IMR-90 (cell line): ENCODE measurements at regions not wholly inside any gene's neighbourhood (a gene's known extent, or its start where the extent isn't known, plus 50 kb on each side); places are given as distances from the start of the nearest gene placed in this dataset.
A peak's percentile ranks its signal among the peaks of the same experiment; 100 is the strongest.

Experiments used
- ATAC-seq: fragments of 200-7000 bp; cut with Tn5 transposase; 2 replicates; pipeline ENCODE4 v1.9.1; 2020; ENCODE audit warnings: low read depth, mild to moderate bottlenecking, moderate library complexity
- BruUV-seq: library from RNA; stranded (reverse); fragments of 400-500 nt; replicated peaks from 2 replicates; lab custom pipeline; 2021; lab: Mats Ljungman, UMichigan
- CTCF ChIA-PET: fragments of 300-600 bp; formaldehyde crosslinking; extraction: SDS; loops from one replicate; lab custom pipeline; 2021; ENCODE audit warnings: antibody characterized with exemption; lab: Yijun Ruan, JAX
- POLR2A ChIA-PET: fragments of 300-600 bp; sonication (Branson Sonifier 250); formaldehyde crosslinking; loops from one replicate; lab custom pipeline; 2022; ENCODE audit warnings: antibody characterized with exemption; ENCODE audit not compliant: unreplicated experiment; lab: Charles Lee
- DNase-seq: peaks from one replicate; pipeline ENCODE4 v3.0.0; 2013
- H2AFZ ChIP-seq: replicated peaks from 2 replicates; pipeline ENCODE3; 2013; ENCODE audit warnings: low read length, mild to moderate bottlenecking; ENCODE audit not compliant: poor library complexity
- H2AK5ac ChIP-seq: 2 replicates; pipeline ENCODE4 v1.6.1; 2013; ENCODE audit warnings: low read depth, low read length, inconsistent platforms
- H2AK9ac ChIP-seq: replicated peaks from 2 replicates; pipeline ENCODE3; 2013; ENCODE audit warnings: mild to moderate bottlenecking, low read depth, low read length, moderate library complexity; ENCODE audit not compliant: poor library complexity
- H2BK120ac ChIP-seq: 2 replicates; pipeline ENCODE4 v1.6.1; 2013; ENCODE audit warnings: low read depth, low read length, inconsistent platforms
- H2BK15ac ChIP-seq: 3 replicates; pipeline ENCODE4 v1.6.1; 2013; ENCODE audit warnings: low read depth, low read length, inconsistent platforms
- H2BK20ac ChIP-seq: 2 replicates; pipeline ENCODE4 v1.6.1; 2013; ENCODE audit warnings: low read depth, mild to moderate bottlenecking, inconsistent platforms, low read length, moderate library complexity
- H2BK5ac ChIP-seq: 2 replicates; pipeline ENCODE4 v1.6.1; 2013; ENCODE audit warnings: mild to moderate bottlenecking, low read depth, low read length, inconsistent platforms; ENCODE audit not compliant: poor library complexity, severe bottlenecking
- H3K14ac ChIP-seq: replicated peaks from 2 replicates; pipeline ENCODE4 v1.6.1; 2013; ENCODE audit warnings: low read depth, low read length, inconsistent platforms
- H3K18ac ChIP-seq: 2 replicates; pipeline ENCODE4 v1.6.1; 2013; ENCODE audit warnings: low read depth, low read length, control low read depth
- H3K23ac ChIP-seq: 2 replicates; pipeline ENCODE4 v1.6.1; 2013; ENCODE audit warnings: low read depth, low read length, inconsistent platforms
- H3K27ac ChIP-seq: 2 replicates; pipeline ENCODE4 v1.5.1; 2013; ENCODE audit warnings: mild to moderate bottlenecking, control low read depth, low read length; ENCODE audit not compliant: insufficient read depth
- H3K27me3 ChIP-seq: 2 replicates; pipeline ENCODE4 v1.6.1; 2013; ENCODE audit warnings: low read length; ENCODE audit not compliant: control insufficient read depth, insufficient read depth
- H3K36me3 ChIP-seq: 2 replicates; pipeline ENCODE4 v1.6.1; 2013; ENCODE audit warnings: low read length, mixed read lengths; ENCODE audit not compliant: control insufficient read depth, insufficient read depth
- H3K4ac ChIP-seq: 2 replicates; pipeline ENCODE4 v1.6.1; 2013; ENCODE audit warnings: low read depth, low read length, inconsistent platforms
- H3K4me1 ChIP-seq: 2 replicates; pipeline ENCODE4 v1.6.1; 2013; ENCODE audit warnings: low read length, mixed read lengths; ENCODE audit not compliant: control insufficient read depth, insufficient read depth
- H3K4me2 ChIP-seq: 2 replicates; pipeline ENCODE4 v1.6.1; 2013; ENCODE audit warnings: low read depth, mild to moderate bottlenecking, control low read depth, low read length, moderate library complexity
- H3K4me3 ChIP-seq: 2 replicates; pipeline ENCODE4 v1.5.1; 2013; ENCODE audit warnings: low read depth, mild to moderate bottlenecking, control low read depth, low read length, moderate library complexity; ENCODE audit not compliant: insufficient read depth
- H3K56ac ChIP-seq: 2 replicates; pipeline ENCODE4 v1.6.1; 2013; ENCODE audit warnings: low read length, inconsistent platforms; ENCODE audit not compliant: insufficient read depth; ENCODE audit errors: extremely low read depth
- H3K79me1 ChIP-seq, 2 experiments: 2 replicates each; pipeline ENCODE4 v1.6.1; 2013; ENCODE audit warnings: low read length in 2 of 2, inconsistent platforms in 1 of 2, low read depth in 1 of 2
- H3K9ac ChIP-seq: 2 replicates; pipeline ENCODE4 v1.6.1; 2013; ENCODE audit warnings: low read depth, low read length, control low read depth
- H3K9me1 ChIP-seq: 2 replicates; pipeline ENCODE4 v1.6.1; 2013; ENCODE audit warnings: low read length, inconsistent platforms; ENCODE audit not compliant: insufficient read depth
- H3K9me3 ChIP-seq: 2 replicates; pipeline ENCODE4 v1.6.1; 2013; ENCODE audit warnings: low read length; ENCODE audit not compliant: control insufficient read depth, insufficient read depth
- H4K20me1 ChIP-seq: 2 replicates; pipeline ENCODE4 v1.6.1; 2013; ENCODE audit warnings: low read length, inconsistent platforms; ENCODE audit not compliant: insufficient read depth
- H4K5ac ChIP-seq: 2 replicates; pipeline ENCODE4 v1.6.1; 2013; ENCODE audit warnings: mild to moderate bottlenecking, low read depth, low read length, control low read depth
- H4K8ac ChIP-seq, 2 experiments: 2 replicates each; pipeline ENCODE4 v1.6.1; 2013; ENCODE audit warnings: low read depth in 2 of 2, low read length in 2 of 2, control low read depth in 1 of 2, inconsistent platforms in 1 of 2
- H4K91ac ChIP-seq: 2 replicates; pipeline ENCODE4 v1.6.1; 2013; ENCODE audit warnings: low read depth, low read length, inconsistent platforms; ENCODE audit not compliant: insufficient read depth
- BHLHE40 ChIP-seq: fragments of 150-350 bp; IDR thresholded peaks from 2 replicates; pipeline ENCODE4 v1.6.1; 2016; ENCODE audit warnings: mild to moderate bottlenecking, low read depth, low read length
- CEBPB ChIP-seq: IDR thresholded peaks from 2 replicates; pipeline ENCODE4 v1.6.1; 2012; ENCODE audit warnings: low read depth, low read length, improper control_type of control experiment
- CHD1 ChIP-seq: IDR thresholded peaks from 2 replicates; pipeline ENCODE4 v1.6.1; 2012; ENCODE audit warnings: low read depth, low read length, improper control_type of control experiment
- CTCF ChIP-seq: conservative IDR thresholded peaks from 2 replicates; pipeline ENCODE4 v1.5.1; 2012; ENCODE audit warnings: mild to moderate bottlenecking, low read depth, low read length, improper control_type of control experiment
- FOS ChIP-seq: fragments of 150-350 bp; IDR thresholded peaks from 2 replicates; pipeline ENCODE4 v1.6.1; 2016; ENCODE audit warnings: low read depth, low read length
- MAFK ChIP-seq: IDR thresholded peaks from 2 replicates; pipeline ENCODE4 v1.6.1; 2012; ENCODE audit warnings: low read depth, low read length, improper control_type of control experiment
- MAZ ChIP-seq: IDR thresholded peaks from 2 replicates; pipeline ENCODE4 v1.6.1; 2012; ENCODE audit warnings: low read depth, mild to moderate bottlenecking, low read length, improper control_type of control experiment, moderate library complexity, borderline replicate concordance
- MXI1 ChIP-seq: IDR thresholded peaks from 2 replicates; pipeline ENCODE4 v1.6.1; 2012; ENCODE audit warnings: low read depth, mild to moderate bottlenecking, low read length, moderate library complexity, borderline replicate concordance
- NFE2L2 ChIP-seq: fragments of 150-350 bp; IDR thresholded peaks from 2 replicates; pipeline ENCODE4 v1.6.1; 2016; ENCODE audit warnings: low read depth, mild to moderate bottlenecking, low read length
- POLR2A ChIP-seq: IDR thresholded peaks from 2 replicates; pipeline ENCODE4 v1.6.1; 2012; ENCODE audit warnings: mild to moderate bottlenecking, low read depth, low read length
- RAD21 ChIP-seq: IDR thresholded peaks from 2 replicates; pipeline ENCODE4 v1.6.1; 2012; ENCODE audit warnings: low read length, improper control_type of control experiment
- RFX5 ChIP-seq: IDR thresholded peaks from 2 replicates; pipeline ENCODE4 v1.8.0; 2012; ENCODE audit warnings: low read depth, mild to moderate bottlenecking, low read length, moderate library complexity
- WGBS, 2 experiments: methylation state at CpG; one replicate each; pipeline versions ENCODE4 v1.1.5 to v1.1.7; 2013; ENCODE audit warnings: missing lambda C conversion rate in 2 of 2; ENCODE audit not compliant: insufficient read length in 1 of 2; ENCODE audit errors: extremely low coverage in 2 of 2; 5-methylcytosine and 5-hydroxymethylcytosine counted together
- dilution Hi-C: fragments of 300-500 bp; cut with HindIII; formaldehyde crosslinking; loops from one replicate; pipeline ENCODE4 v1.14.3; 2018; ENCODE audit warnings: low sequenced_read_pairs; ENCODE audit not compliant: unreplicated experiment
- in situ Hi-C: fragments of 300-500 bp; cut with MboI; formaldehyde crosslinking; loops from 3 replicates; pipeline ENCODE4 v1.14.3; 2019; ENCODE audit warnings: low sequenced_read_pairs, inconsistent platforms, mixed read lengths
- intact Hi-C: fragments of 100-400 bp; cut with micrococcal nuclease; formaldehyde crosslinking; loops from 2 replicates; pipeline ENCODE4 v1.10.0; 2022
- TF ChIP-seq, protein P1 (sequence below): fragments of 150-350 bp; IDR thresholded peaks from 2 replicates; pipeline ENCODE4 v1.6.1; 2016; ENCODE audit warnings: low read depth, mild to moderate bottlenecking, low read length, moderate library complexity, borderline replicate concordance
- TF ChIP-seq, protein P2 (sequence below): fragments of 150-350 bp; IDR thresholded peaks from 2 replicates; pipeline ENCODE4 v1.6.1; 2017; ENCODE audit warnings: mild to moderate bottlenecking, antibody characterized with exemption, low read length, low read depth

DNA sequence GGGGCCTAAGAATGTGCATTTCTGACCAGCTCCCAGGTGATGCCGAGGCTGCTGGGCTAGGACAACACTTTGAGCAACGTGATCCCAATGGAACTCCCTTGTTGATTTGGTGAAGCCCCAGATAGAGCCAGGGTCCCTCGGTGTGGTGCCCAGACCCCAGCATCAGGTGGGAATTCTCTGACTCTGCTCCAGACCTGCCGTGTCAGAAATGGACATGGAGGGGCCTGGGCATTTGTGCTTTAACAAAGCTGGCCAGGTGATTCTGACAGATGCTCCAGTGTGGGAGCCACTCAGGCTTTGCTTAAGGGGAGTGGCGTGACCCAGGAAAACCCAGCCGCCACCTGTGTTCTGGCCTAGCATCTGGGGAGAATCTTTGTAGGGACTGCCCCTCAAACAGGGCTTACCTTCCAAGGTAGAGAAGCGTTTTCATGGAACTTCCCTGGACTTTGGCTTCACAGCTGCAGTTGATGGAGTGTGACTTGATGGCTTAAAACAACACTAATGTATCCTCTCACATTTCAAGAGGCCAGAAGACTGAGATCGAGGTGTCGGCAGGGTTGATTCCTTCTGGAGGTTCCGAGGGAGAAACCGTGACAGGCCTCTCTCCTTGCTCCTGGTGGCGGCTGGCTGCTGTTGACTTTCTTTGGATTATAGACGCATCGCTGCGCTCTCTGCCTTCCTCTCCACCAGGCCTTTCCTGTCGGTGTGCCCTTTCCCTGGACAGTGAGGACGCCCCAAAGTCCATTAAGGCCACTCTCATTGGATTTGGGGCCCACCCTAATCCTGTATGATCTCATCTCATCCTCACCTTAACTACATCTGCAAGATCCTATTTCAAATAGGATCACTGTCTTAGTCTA is 57.0 kb upstream of the HDAC4 start (continued):
- no peak for TF ChIP-seq RAD21

GRCh38 chr2:239456940-239457339 is 56.1 kb upstream of the HDAC4 start:
- H4K5ac ChIP-seq, result no peak overlapping the region
- ChIA-PET POLR2A (no interaction called here), CTCF (no interaction called here)
- no peaks in the 10 kb centered on the region for H3K79me1 ChIP-seq
- DNase-seq (no peak), ATAC-seq (no peak)
- no peaks in the 10 kb centered on the region for H4K20me1 ChIP-seq
- no TSS peak for BruUV-seq
- no peak overlapping the region for H3K4me3 ChIP-seq
- H2BK120ac ChIP-seq, result no peak overlapping the region
- no peak overlapping the region for H4K8ac ChIP-seq
- H3K27ac ChIP-seq, result no peak overlapping the region
- H3K4ac ChIP-seq, result no peak overlapping the region
- in situ Hi-C loops, result no loop called here
- no peak overlapping the region for H4K91ac ChIP-seq
- no peak overlapping the region for H3K9ac ChIP-seq
- no peak overlapping the region for H2AK5ac ChIP-seq
- peak overlapping the region; percentile 14 for H2AK9ac ChIP-seq
- WGBS, 2 experiments, result 40% methylated on average over 1 of the region's 5 CpGs; no CpG with 5 or more reads in 1 of the 2 experiments
- no peak overlapping the region for H3K4me2 ChIP-seq
- H2AFZ ChIP-seq, result no peak overlapping the region
- peaks cover 5% of the 10 kb centered on the region; the same call in 1 of the 2 replicates for H3K9me3 ChIP-seq
- H3K4me1 ChIP-seq, result no peaks in the 10 kb centered on the region
- H3K56ac ChIP-seq, result no peak overlapping the region
- H3K14ac ChIP-seq, result no peak overlapping the region
- H3K27me3 ChIP-seq, result no peaks in the 10 kb centered on the region; the same call in 1 of the 2 replicates
- H3K23ac ChIP-seq, result no peak overlapping the region
- H2BK20ac ChIP-seq, result no peak overlapping the region
- dilution Hi-C loops, result no loop called here
- H3K36me3 ChIP-seq, result no peaks in the 10 kb centered on the region
- no peak overlapping the region for H2BK5ac ChIP-seq
- intact Hi-C loops, result no loop called here
- no peaks in the 10 kb centered on the region for H3K9me1 ChIP-seq
- H3K18ac ChIP-seq, result no peak overlapping the region
- no peak overlapping the region for H2BK15ac ChIP-seq
- TF ChIP-seq, protein P1, sequence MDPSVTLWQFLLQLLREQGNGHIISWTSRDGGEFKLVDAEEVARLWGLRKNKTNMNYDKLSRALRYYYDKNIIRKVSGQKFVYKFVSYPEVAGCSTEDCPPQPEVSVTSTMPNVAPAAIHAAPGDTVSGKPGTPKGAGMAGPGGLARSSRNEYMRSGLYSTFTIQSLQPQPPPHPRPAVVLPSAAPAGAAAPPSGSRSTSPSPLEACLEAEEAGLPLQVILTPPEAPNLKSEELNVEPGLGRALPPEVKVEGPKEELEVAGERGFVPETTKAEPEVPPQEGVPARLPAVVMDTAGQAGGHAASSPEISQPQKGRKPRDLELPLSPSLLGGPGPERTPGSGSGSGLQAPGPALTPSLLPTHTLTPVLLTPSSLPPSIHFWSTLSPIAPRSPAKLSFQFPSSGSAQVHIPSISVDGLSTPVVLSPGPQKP, result no peak
- TF ChIP-seq CTCF (no peak), CEBPB (no peak), MAZ (no peak), MAFK (no peak), RFX5 (no peak), BHLHE40 (no peak), CHD1 (no peak), MXI1 (no peak), NFE2L2 (no peak), FOS (no peak), POLR2A (no peak)
- TF ChIP-seq, protein P2, sequence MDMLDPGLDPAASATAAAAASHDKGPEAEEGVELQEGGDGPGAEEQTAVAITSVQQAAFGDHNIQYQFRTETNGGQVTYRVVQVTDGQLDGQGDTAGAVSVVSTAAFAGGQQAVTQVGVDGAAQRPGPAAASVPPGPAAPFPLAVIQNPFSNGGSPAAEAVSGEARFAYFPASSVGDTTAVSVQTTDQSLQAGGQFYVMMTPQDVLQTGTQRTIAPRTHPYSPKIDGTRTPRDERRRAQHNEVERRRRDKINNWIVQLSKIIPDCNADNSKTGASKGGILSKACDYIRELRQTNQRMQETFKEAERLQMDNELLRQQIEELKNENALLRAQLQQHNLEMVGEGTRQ, result no peak
